Neural cell (in vitro differentiated cells): ENCODE measurements at regions not wholly inside any gene's neighbourhood (a gene's known extent, or its start where the extent isn't known, plus 50 kb on each side); places are given as distances from the start of the nearest gene placed in this dataset.

Experiments used
- H2AFZ ChIP-seq: fragments of 200-600, 300-800 bp; sonication (generic), shearing (Covaris generic); 2 replicates; pipeline ENCODE4 v1.6.0; 2014; ENCODE audit warnings: low read depth, mild to moderate bottlenecking, antibody characterized with exemption, low read length, moderate library complexity
- H3F3A ChIP-seq: fragments of 200-600 bp; shearing (Covaris generic); 2 replicates; pipeline ENCODE4 v1.6.1; 2016; ENCODE audit warnings: mild to moderate bottlenecking, moderate library complexity, mixed read lengths, antibody characterized with exemption, low read length; ENCODE audit not compliant: insufficient read depth, poor library complexity, severe bottlenecking
- H3K27ac ChIP-seq: fragments of 200-600, 300-800 bp; sonication (generic), shearing (Covaris generic); 2 replicates; pipeline ENCODE4 v1.5.1; 2014; ENCODE audit warnings: mild to moderate bottlenecking, low read length, moderate library complexity
- H3K27me3 ChIP-seq: fragments of 300-800, 200-600 bp; sonication (generic), shearing (Covaris generic); 2 replicates; pipeline ENCODE4 v1.6.0; 2014; ENCODE audit warnings: mild to moderate bottlenecking, low read depth, low read length, moderate library complexity; ENCODE audit not compliant: insufficient read depth
- H3K36me3 ChIP-seq: fragments of 300-800, 200-600 bp; sonication (generic), shearing (Covaris generic); 2 replicates; pipeline ENCODE4 v1.5.1; 2014; ENCODE audit warnings: mild to moderate bottlenecking, antibody characterized with exemption, low read length, moderate library complexity; ENCODE audit not compliant: insufficient read depth
- H3K4me2 ChIP-seq: fragments of 300-800, 200-600 bp; sonication (generic), shearing (Covaris generic); 2 replicates; pipeline ENCODE4 v1.6.0; 2014; ENCODE audit warnings: mild to moderate bottlenecking, low read length
- H3K4me3 ChIP-seq: fragments of 300-800, 200-600 bp; sonication (generic), shearing (Covaris generic); 2 replicates; pipeline ENCODE4 v1.5.1; 2014; ENCODE audit warnings: mild to moderate bottlenecking, low read length, moderate library complexity
- H3K79me2 ChIP-seq: fragments of 200-600 bp; shearing (Covaris generic); replicated peaks from 2 replicates; pipeline ENCODE4 v1.6.0; 2014; ENCODE audit warnings: mild to moderate bottlenecking, low read length, moderate library complexity; ENCODE audit not compliant: insufficient read depth
- H3K9ac ChIP-seq: fragments of 300-800, 200-600 bp; sonication (generic), shearing (Covaris generic); 2 replicates; pipeline ENCODE4 v1.6.1; 2016; ENCODE audit warnings: mild to moderate bottlenecking, low read length, mixed read lengths
- H3K9me2 ChIP-seq: fragments of 200-600 bp; shearing (Covaris generic); 2 replicates; pipeline ENCODE4 v1.6.1; 2016; ENCODE audit warnings: mild to moderate bottlenecking, low read length, mixed read lengths; ENCODE audit not compliant: insufficient read depth
- H3K9me3 ChIP-seq: fragments of 200-600, 300-800 bp; sonication (generic), shearing (Covaris generic); 2 replicates; pipeline ENCODE4 v1.6.1; 2016; ENCODE audit warnings: mild to moderate bottlenecking, mixed run types, low read length, moderate library complexity, mixed read lengths
- H4K20me1 ChIP-seq: fragments of 200-600 bp; shearing (Covaris generic); 2 replicates; pipeline ENCODE4 v1.6.1; 2016; ENCODE audit warnings: mild to moderate bottlenecking, mixed run types; ENCODE audit not compliant: insufficient read depth
- EP300 ChIP-seq: fragments of 450-650 bp; conservative IDR thresholded peaks from 2 replicates; pipeline ENCODE4 v1.6.1; 2014; ENCODE audit warnings: antibody characterized with exemption, mild to moderate bottlenecking, moderate library complexity; ENCODE audit not compliant: poor library complexity, severe bottlenecking
- EZH2 ChIP-seq: fragments of 200-600, 300-800 bp; shearing (Covaris generic), sonication (generic); IDR thresholded peaks from 2 replicates; pipeline ENCODE4 v1.6.1; 2014; ENCODE audit warnings: antibody characterized with exemption, low read length, borderline replicate concordance, mild to moderate bottlenecking; ENCODE audit not compliant: insufficient read depth, poor library complexity, severe bottlenecking
- POLR2AphosphoS5 ChIP-seq: IDR thresholded peaks from 2 replicates; pipeline ENCODE4 v1.6.1; 2012
- RAD21 ChIP-seq: fragments of 450-650 bp; conservative IDR thresholded peaks from 2 replicates; pipeline ENCODE4 v1.6.1; 2014; ENCODE audit warnings: antibody characterized with exemption, mild to moderate bottlenecking, moderate library complexity
- REST ChIP-seq: IDR thresholded peaks from 2 replicates; pipeline ENCODE4 v1.6.1; 2012; ENCODE audit warnings: borderline replicate concordance
- SMC3 ChIP-seq: fragments of 450-650 bp; conservative IDR thresholded peaks from 2 replicates; pipeline ENCODE4 v1.6.1; 2014; ENCODE audit warnings: antibody characterized with exemption, mild to moderate bottlenecking, moderate library complexity; ENCODE audit not compliant: poor library complexity
- TAF1 ChIP-seq: IDR thresholded peaks from 2 replicates; pipeline ENCODE4 v1.6.1; 2012; ENCODE audit warnings: low read depth
- TF ChIP-seq, protein P1 (sequence below): fragments of 450-650 bp; IDR thresholded peaks from 2 replicates; pipeline ENCODE4 v1.5.1; 2014; ENCODE audit warnings: antibody characterized with exemption, mild to moderate bottlenecking, moderate library complexity; ENCODE audit not compliant: poor library complexity, severe bottlenecking

DNA sequence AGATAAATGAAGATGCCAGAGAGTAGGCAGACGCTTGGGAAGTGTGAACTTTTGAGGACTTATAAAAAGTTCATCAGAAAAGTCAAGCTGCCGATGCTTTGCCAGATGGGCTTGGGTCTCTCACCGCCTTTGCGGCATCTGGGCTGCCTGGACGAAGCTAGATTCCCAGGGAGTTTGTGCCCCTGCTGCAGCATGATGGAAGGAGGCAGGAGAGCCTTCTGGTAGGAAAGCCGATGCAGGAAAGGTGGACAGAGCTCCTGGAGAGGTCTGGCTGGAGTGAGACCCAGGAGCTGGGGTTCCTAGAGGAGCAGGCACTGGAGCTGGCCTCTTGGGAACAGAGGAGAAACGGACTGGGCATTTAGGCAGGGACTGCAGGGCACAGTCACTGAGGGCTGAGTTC, 51.9 kb upstream of the ATP2B2 start:
- Histone ChIP-seq H3K4me3 (no peak overlapping the region), H2AFZ (no peak overlapping the region), H3K27me3 (no peaks in the 10 kb centered on the region), H3K9ac (no peak overlapping the region), H3K4me2 (no peak overlapping the region), H3K27ac (no peak overlapping the region), H3K9me2 (no peaks in the 10 kb centered on the region), H3K36me3 (no peaks in the 10 kb centered on the region), H3F3A (peaks cover 4% of the 10 kb centered on the region), H4K20me1 (no peaks in the 10 kb centered on the region), H3K9me3 (no peaks in the 10 kb centered on the region), H3K79me2 (no peaks in the 10 kb centered on the region)
- TF ChIP-seq EP300 (no peak), EZH2 (no peak), SMC3 (no peak), RAD21 (no peak), REST (no peak), TAF1 (no peak), POLR2AphosphoS5 (no peak)
- TF ChIP-seq, protein P1, sequence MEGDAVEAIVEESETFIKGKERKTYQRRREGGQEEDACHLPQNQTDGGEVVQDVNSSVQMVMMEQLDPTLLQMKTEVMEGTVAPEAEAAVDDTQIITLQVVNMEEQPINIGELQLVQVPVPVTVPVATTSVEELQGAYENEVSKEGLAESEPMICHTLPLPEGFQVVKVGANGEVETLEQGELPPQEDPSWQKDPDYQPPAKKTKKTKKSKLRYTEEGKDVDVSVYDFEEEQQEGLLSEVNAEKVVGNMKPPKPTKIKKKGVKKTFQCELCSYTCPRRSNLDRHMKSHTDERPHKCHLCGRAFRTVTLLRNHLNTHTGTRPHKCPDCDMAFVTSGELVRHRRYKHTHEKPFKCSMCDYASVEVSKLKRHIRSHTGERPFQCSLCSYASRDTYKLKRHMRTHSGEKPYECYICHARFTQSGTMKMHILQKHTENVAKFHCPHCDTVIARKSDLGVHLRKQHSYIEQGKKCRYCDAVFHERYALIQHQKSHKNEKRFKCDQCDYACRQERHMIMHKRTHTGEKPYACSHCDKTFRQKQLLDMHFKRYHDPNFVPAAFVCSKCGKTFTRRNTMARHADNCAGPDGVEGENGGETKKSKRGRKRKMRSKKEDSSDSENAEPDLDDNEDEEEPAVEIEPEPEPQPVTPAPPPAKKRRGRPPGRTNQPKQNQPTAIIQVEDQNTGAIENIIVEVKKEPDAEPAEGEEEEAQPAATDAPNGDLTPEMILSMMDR: no peak

DNA sequence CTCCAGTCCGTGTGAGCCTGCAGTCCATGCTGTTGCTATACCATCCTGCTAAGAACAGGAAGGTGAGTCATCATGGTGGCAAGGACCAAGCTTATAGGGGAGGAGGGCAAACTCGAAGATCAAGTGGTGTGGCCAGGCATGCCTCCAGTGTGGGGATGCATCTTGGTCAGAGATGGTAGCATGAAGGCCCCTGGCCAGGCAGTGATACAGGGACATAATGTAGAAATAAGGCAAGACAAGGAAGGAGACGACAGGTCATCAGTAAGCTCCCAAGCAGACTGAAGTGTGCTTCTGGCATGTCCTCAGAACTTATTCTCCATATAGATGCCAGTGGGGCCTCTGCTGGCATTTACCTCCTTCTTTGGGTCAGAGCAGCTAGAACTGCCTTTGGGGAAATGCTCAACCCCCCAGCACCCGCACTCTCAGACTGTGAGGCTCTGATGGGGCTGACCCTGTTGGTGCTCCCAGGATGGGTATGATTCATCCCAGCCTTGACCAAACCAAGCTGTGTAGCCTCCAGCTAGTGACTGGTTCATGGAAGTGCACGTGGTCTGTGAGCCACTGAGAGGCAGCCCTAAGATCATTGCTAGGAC, 52.5 kb upstream of the ATP2B2 start:
- no peaks in the 10 kb centered on the region for H3K27me3 ChIP-seq
- H3K27ac ChIP-seq: no peak overlapping the region
- H3K36me3 ChIP-seq: no peaks in the 10 kb centered on the region
- H3K9me3 ChIP-seq: no peaks in the 10 kb centered on the region
- H3K4me2 ChIP-seq: no peak overlapping the region
- H3K9ac ChIP-seq: no peak overlapping the region
- no peaks in the 10 kb centered on the region for H3K9me2 ChIP-seq
- H3K79me2 ChIP-seq: no peaks in the 10 kb centered on the region
- H2AFZ ChIP-seq: no peak overlapping the region
- H3F3A ChIP-seq: peaks cover 4% of the 10 kb centered on the region
- no peaks in the 10 kb centered on the region for H4K20me1 ChIP-seq
- TF ChIP-seq TAF1 (no peak), POLR2AphosphoS5 (no peak), REST (no peak), EP300 (no peak), RAD21 (no peak), EZH2 (no peak)
- TF ChIP-seq, protein P1: no peak
- H3K4me3 ChIP-seq: no peak overlapping the region
